Keratinocyte (primary cell): ENCODE measurements at regions not wholly inside any gene's neighbourhood (a gene's known extent, or its start where the extent isn't known, plus 50 kb on each side); places are given as distances from the start of the nearest gene placed in this dataset.

ENCODE experiments used
- DNase-seq: peaks from one replicate; pipeline ENCODE4 v3.0.0-alpha.2; 2011; ENCODE audit warnings: low read depth, missing footprints, low spot score
- FAIRE-seq: peaks from 2 replicates; lab custom pipeline; 2011; peaks lifted over from hg19 to GRCh38; lab: Jason Lieb, UNC
- H2AFZ ChIP-seq: 2 replicates; pipeline ENCODE4 v1.6.0; 2012; ENCODE audit warnings: low read length, control low read depth, inconsistent platforms; ENCODE audit not compliant: control insufficient read depth
- H3K27ac ChIP-seq: 2 replicates; pipeline ENCODE4 v1.5.1; 2011; ENCODE audit warnings: low read length; ENCODE audit not compliant: control insufficient read depth, insufficient read depth
- H3K27me3 ChIP-seq: 3 replicates; pipeline ENCODE4 v1.6.0; 2011; ENCODE audit warnings: low read length; ENCODE audit not compliant: control insufficient read depth, insufficient read depth; ENCODE audit errors: extremely low read depth
- H3K36me3 ChIP-seq, 2 experiments: 2 replicates in 1 of 2; 3 replicates in 1 of 2; pipeline ENCODE4 v1.5.1; 2011; ENCODE audit warnings: low read length in 2 of 2, mild to moderate bottlenecking in 1 of 2; ENCODE audit not compliant: control insufficient read depth in 2 of 2, insufficient read depth in 2 of 2; ENCODE audit errors: extremely low read depth in 1 of 2
- H3K4me1 ChIP-seq: 3 replicates; pipeline ENCODE4 v1.5.1; 2011; ENCODE audit warnings: low read length; ENCODE audit not compliant: control insufficient read depth, insufficient read depth; ENCODE audit errors: extremely low read depth
- H3K4me2 ChIP-seq: 3 replicates; pipeline ENCODE4 v1.6.0; 2011; ENCODE audit warnings: low read depth, low read length; ENCODE audit not compliant: control insufficient read depth, insufficient read depth; ENCODE audit errors: extremely low read depth
- H3K4me3 ChIP-seq, 3 experiments: fragments of 200-600 bp in 1 of 3; sonication (generic) in 1 of 3; 2 replicates in 2 of 3; 3 replicates in 1 of 3; pipeline ENCODE4 v1.5.1; 2011 to 2016; ENCODE audit warnings: low read length in 3 of 3, mild to moderate bottlenecking in 3 of 3, control low read depth in 2 of 3, inconsistent platforms in 1 of 3, low read depth in 1 of 3, mixed read lengths in 1 of 3, mixed run types in 1 of 3, moderate library complexity in 1 of 3; ENCODE audit not compliant: control insufficient read depth in 2 of 3, insufficient read depth in 2 of 3; ENCODE audit errors: extremely low read depth in 1 of 3
- H3K79me2 ChIP-seq: 2 replicates; pipeline ENCODE4 v1.6.0; 2012; ENCODE audit warnings: low read length; ENCODE audit not compliant: control insufficient read depth, insufficient read depth
- H3K9ac ChIP-seq: 3 replicates; pipeline ENCODE4 v1.6.0; 2011; ENCODE audit warnings: low read length; ENCODE audit not compliant: control insufficient read depth, insufficient read depth; ENCODE audit errors: extremely low read depth
- H3K9me1 ChIP-seq: 3 replicates; pipeline ENCODE4 v1.6.0; 2011; ENCODE audit warnings: low read length; ENCODE audit not compliant: control insufficient read depth, insufficient read depth; ENCODE audit errors: extremely low read depth
- H3K9me3 ChIP-seq: 2 replicates; pipeline ENCODE4 v1.5.1; 2012; ENCODE audit warnings: low read depth, low read length; ENCODE audit not compliant: control insufficient read depth
- H4K20me1 ChIP-seq: 3 replicates; pipeline ENCODE4 v1.6.0; 2011; ENCODE audit warnings: low read length; ENCODE audit not compliant: control insufficient read depth, insufficient read depth; ENCODE audit errors: extremely low read depth
- CTCF ChIP-seq, 3 experiments: IDR thresholded peaks in 1 of 3; conservative IDR thresholded peaks in 1 of 3; optimal IDR thresholded peaks in 1 of 3; 2 replicates in 2 of 3; 3 replicates in 1 of 3; pipeline versions ENCODE3 to v1.5.1; 2011; ENCODE audit warnings: low read length in 3 of 3, mild to moderate bottlenecking in 3 of 3, moderate library complexity in 2 of 3, control low read depth in 1 of 3, inconsistent platforms in 1 of 3; ENCODE audit not compliant: insufficient read depth in 2 of 3; ENCODE audit errors: extremely low read depth in 1 of 3
- EZH2 ChIP-seq: IDR thresholded peaks from one replicate; pipeline ENCODE4 v1.6.1; 2012; ENCODE audit warnings: inconsistent platforms, mild to moderate bottlenecking, low read length, moderate library complexity
- dilution Hi-C: fragments of 300-500 bp; cut with MboI; formaldehyde crosslinking; loops from one replicate; pipeline ENCODE4 v1.7.0; 2020; ENCODE audit warnings: low sequenced_read_pairs; ENCODE audit not compliant: extremely low pct_ligation_motif_present

- DNase-seq (no peak), FAIRE-seq (no peak)
- no peaks in the 10 kb centered on the region for H3K9me1 ChIP-seq
- H2AFZ ChIP-seq = no peak overlapping the region
- no peaks in the 10 kb centered on the region for H3K9me3 ChIP-seq
- dilution Hi-C loops = no loop called here
- no peak for TF ChIP-seq CTCF (optimal IDR thresholded peaks at IDR 0.05 in 1 of 3, IDR thresholded peaks at IDR 0.05 in 1 of 3, conservative IDR thresholded peaks at IDR 0.05 in 1 of 3; ENCODE audit: extremely low read depth in 1 of 3, insufficient read depth in 2 of 3, low read length in 3 of 3)
- no peak for TF ChIP-seq EZH2
- H4K20me1 ChIP-seq = no peaks in the 10 kb centered on the region
- no peak overlapping the region for H3K4me2 ChIP-seq
- peak overlapping the region; percentile 78 for H3K27ac ChIP-seq
- H3K4me3 ChIP-seq = no peak overlapping the region
- H3K27me3 ChIP-seq = no peaks in the 10 kb centered on the region
- peaks cover 26% of the 10 kb centered on the region for H3K4me1 ChIP-seq
- no peak overlapping the region for H3K9ac ChIP-seq
- H3K36me3 ChIP-seq = no peaks in the 10 kb centered on the region
- no peaks in the 10 kb centered on the region for H3K79me2 ChIP-seq
Observed at GRCh38 chr21:41620982-41621381, 113.0 kb upstream of the TMPRSS2 start.

GRCh38 chr21:41620541-41620940, 112.6 kb upstream of the TMPRSS2 start:
- Histone ChIP-seq H3K4me2 (no peak overlapping the region), H3K9me3 (no peaks in the 10 kb centered on the region), H3K27ac (no peak overlapping the region), H3K27me3 (no peaks in the 10 kb centered on the region), H3K79me2 (no peaks in the 10 kb centered on the region), H4K20me1 (no peaks in the 10 kb centered on the region), H3K36me3 (no peaks in the 10 kb centered on the region), H2AFZ (no peak overlapping the region), H3K9me1 (no peaks in the 10 kb centered on the region), H3K9ac (no peak overlapping the region), H3K4me1 (peaks cover 31% of the 10 kb centered on the region), H3K4me3 (no peak overlapping the region)
- FAIRE-seq (no peak), DNase-seq (no peak)
- dilution Hi-C loops = no loop called here
- TF ChIP-seq CTCF (optimal IDR thresholded peaks at IDR 0.05 in 1 of 3, IDR thresholded peaks at IDR 0.05 in 1 of 3, conservative IDR thresholded peaks at IDR 0.05 in 1 of 3; ENCODE audit: extremely low read depth in 1 of 3, insufficient read depth in 2 of 3, low read length in 3 of 3) = no peak
- TF ChIP-seq EZH2 = no peak
